ENCODE measurements at regions not wholly inside any gene's neighbourhood (a gene's known extent, or its start where the extent isn't known, plus 50 kb on each side); places are given as distances from the start of the nearest gene placed in this dataset.
"Not testable (repeated sequence)": the region's sequence is repeated elsewhere in the genome, so short reads cannot be mapped to it uniquely, and the experiment has no call there.

GRCh38 chr14:48250575-48250974 is 575.2 kb upstream of the MDGA2 start:
- DNase-seq: no peak

- no peak for DNase-seq
Measured at GRCh38 chr14:48247977-48248376, 572.6 kb upstream of the MDGA2 start.

- DNase-seq: no peak
Measured at GRCh38 chr14:48243900-48244299, 568.5 kb upstream of the MDGA2 start.

DNA sequence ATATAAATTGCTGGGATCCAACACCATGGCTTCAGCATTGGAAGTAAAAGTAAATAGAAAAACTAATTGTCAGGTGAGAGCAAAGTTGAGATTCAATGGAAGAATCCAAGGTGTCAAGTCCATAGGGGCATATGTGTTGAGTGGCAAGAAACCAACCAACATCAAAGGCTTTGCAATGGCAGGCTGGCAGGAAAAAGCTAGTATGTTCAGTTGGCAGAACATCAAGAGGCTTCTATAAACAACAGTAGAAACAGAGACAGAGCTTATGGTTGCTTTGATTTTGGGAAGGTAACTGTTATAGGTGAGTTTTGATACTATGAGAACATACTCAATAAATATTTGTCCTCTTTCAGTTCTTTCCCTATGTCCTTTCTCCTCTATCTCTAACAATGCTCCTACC is 553.7 kb upstream of the MDGA2 start:
- DNase-seq: no peak

- DNase-seq: no peak
Measured at GRCh38 chr14:48193893-48194292, 518.5 kb upstream of the MDGA2 start.

- DNase-seq: not testable (repeated sequence)
Measured at GRCh38 chr14:48149624-48150023, 474.2 kb upstream of the MDGA2 start.

DNA sequence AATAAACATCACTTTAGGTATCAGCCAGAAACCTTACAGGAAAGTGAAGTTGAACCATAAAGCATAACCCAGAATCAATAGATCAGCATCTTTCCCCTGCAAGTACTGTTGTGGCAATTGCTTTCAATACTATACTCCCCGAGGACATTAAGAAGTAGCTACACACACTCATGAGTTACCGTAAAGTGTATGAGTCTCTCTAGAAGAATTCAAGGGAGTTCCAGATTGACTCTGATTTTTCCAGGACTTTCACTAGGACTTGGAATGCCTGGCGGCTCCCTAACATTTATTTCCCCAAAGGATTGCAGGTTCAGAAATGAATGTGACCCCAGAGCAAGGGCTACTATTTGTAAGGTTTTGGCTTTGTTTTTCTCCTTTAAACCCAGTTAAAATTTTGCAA is 465.4 kb upstream of the MDGA2 start:
- no peak for DNase-seq

DNA sequence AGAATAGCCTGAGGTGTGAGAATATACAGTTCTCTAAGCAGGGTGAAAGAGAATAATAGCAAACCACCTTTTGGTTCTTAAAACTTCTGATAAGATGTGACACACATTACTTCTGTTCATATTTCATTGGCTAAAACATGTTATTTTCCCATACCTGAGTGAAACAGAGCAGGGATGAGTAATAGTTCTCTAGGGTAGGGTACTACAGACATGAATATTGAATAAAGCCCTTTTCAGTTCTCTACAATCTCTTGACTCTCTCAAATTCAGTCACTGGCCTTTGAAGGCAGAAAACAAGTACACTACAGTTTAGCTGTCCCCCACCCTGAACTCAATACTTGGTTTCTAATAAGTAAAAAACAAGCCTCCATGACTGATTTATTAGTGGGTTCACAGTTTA is 454.1 kb upstream of the MDGA2 start:
- no peak for DNase-seq

DNA sequence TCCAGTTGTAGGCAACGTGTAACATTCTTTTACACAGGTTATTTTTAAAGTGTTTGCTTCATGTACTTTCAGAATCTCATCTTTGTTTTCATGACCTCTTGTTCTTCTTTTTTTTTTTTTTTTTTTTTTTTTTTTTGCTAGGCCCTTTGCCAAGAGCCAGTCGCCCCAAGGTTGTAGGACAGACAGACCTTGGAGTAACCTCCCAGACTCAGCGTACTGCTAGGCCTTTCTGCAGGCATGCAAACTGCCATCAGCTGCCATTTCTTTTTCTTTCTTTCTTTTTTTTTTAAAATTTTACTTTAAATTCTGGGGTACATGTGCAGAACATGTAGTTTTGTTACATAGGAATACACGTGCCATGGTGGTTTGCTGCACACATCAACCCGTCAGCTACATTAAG is 452.3 kb upstream of the MDGA2 start:
- DNase-seq: no peak

- DNase-seq: no peak
Measured at GRCh38 chr14:48125654-48126053, 450.2 kb upstream of the MDGA2 start.

DNA sequence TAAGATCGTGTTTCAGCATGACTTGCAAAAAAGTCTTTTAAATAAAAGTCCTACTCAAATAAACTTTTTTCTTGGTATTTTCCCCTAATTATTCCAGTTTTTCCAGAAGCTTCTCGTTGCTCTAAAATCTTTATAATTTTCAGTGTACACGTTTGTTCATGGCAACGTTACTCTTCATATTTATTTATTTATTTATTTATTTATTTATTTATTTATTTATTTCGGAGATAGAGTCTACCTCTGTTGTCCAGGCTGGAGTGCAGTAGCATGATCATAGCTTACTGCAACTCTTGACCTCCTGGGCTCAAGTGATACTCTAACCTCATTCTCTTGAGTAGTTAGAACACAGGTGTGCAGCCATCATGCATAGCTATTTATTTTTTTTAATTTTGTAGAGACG is 438.3 kb upstream of the MDGA2 start:
- DNase-seq: no peak

DNA sequence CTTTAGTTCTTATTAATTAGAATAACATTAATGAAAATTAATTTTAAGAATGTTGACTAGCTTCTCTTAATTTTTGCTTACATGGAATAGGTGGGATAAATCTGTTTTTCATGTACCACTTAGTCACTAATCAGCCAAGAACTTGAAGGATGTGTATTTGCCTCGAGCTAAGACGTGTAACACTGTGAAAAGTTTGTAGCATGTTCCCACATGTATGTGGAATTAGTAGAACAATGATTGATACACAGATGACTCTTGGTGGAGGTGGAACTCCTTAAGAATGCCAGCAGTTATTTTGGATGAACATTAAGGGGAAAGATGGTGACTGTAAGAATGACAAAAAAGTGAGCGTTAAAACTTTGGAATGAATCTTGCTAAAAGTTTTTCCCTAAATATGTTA is 435.7 kb upstream of the MDGA2 start:
- DNase-seq: no peak

GRCh38 chr14:48107646-48108045 is 432.2 kb upstream of the MDGA2 start:
- DNase-seq: no peak

- no peak for DNase-seq
Measured at GRCh38 chr14:48096897-48097296, 421.5 kb upstream of the MDGA2 start.

DNA sequence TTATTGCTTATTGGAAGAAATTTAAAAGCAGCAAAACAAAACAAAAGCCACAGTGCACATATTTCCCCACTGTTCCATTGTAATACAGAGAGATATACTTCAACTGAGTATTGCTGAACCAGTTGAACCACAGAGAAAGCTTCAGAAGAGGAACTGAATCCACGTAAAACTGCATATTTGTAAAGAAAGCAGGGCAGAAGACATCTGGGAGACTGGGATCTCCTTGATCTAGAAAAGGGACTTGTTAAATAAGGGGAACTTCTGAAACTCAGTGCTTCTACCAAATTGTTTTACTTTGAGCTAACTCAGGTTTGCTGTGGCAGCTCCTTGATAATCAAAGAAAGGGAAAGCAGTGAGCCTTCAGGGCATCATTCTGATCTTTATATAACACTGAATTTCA is 411.1 kb upstream of the MDGA2 start:
- no peak for DNase-seq

DNA sequence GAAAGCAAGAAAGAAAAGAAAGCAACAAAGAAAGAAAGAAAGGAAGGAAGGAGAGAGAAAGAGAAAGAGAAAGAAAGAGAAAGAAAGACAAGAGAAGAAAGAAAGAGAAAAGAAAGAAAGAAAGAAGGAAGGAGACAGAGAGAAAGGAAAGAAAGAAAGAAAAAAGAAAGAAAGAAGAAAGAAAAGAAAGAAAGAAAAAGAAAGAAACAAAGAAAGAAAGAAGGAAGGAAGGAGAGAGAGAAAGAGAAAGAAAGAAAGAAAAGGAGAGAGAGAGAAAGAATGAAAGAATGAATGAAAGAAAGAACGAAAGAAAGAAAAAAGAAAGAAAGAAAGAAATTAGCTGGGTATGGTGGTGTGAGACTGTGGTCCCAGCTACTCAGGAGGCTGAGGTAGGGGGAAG is 400.1 kb upstream of the MDGA2 start:
- DNase-seq: no peak

- no peak for DNase-seq
Measured at GRCh38 chr14:48052973-48053372, 377.6 kb upstream of the MDGA2 start.

DNA sequence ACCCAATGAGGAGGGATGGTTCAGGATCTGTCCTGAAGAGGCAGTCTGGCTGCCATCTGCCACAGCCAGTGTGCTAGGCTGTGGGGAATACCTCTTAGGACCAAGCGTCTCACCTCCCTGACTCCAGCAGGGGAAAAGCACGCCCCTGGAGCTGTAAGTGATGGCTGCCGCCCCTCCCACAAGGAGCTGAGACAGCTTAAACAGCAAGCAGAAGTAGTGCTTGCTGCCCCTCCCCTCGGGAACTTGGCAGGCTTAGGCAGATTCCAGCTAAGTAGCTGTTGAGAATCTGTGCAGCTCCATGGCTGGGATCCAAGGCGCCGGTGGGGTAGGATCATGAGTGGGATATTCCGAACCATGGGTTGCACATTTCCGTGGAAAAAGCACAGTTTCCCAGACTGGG is 360.4 kb upstream of the MDGA2 start:
- no peak for DNase-seq

DNA sequence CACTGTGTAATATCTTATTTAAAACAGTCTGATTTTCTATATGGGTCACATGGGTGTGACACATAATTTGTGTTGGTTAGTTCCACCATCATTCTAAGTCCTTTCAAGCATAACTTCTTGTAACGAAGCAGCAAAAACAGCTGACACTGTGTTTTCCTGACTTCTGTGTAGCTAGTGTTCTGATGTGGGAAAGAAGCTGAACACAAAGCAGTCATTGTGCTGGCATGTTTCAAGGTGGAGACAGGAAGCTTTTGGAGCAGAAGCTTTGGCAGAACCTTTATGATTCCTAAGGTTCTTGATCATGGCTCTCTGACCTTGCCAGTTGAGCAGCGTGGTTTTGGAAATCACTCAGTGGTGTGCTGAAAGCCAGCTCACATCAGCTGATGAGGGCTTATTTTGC is 351.7 kb upstream of the MDGA2 start:
- DNase-seq: no peak

DNA sequence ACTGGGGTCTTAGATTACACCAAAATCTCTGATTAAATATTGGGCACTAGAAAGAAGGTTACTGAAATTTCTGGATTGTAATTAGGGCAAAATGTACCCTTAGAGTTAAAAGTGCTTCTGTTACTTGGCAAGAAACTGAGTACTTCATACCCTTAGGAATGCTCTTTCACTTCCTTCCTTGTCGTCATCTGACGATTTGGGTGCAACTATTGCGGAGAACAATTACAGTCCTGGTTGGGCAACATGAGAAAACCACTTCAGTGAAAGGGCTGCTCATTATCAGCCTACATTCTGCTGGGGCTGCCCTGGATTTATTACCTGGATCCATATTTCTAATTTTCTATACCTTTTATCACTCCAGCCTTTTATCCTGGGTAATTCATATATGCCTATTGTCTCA is 348.5 kb upstream of the MDGA2 start:
- DNase-seq: no peak

GRCh38 chr14:48011484-48011883 is 336.1 kb upstream of the MDGA2 start:
- DNase-seq: not testable (repeated sequence)

DNA sequence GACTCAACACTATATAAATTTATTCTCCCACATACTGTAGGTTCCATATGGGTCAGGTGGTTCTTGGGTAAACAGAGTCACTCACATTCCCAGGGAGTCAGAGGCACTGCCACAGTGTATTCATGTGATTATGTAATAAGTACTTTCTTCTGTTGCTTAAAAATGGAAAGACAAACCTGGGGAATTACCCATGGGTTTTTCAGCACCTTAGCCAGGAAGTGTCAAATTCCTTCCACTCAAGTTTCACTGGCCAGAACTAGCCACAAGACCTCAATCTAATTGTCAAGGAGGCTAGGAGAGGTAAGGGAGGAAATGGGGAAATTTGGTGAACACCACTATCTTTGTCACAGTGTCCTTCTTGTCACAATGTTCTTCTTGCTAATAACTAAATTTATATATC is 333.2 kb upstream of the MDGA2 start:
- DNase-seq: no peak

- DNase-seq: no peak
Measured at GRCh38 chr14:48005986-48006385, 330.6 kb upstream of the MDGA2 start.

DNA sequence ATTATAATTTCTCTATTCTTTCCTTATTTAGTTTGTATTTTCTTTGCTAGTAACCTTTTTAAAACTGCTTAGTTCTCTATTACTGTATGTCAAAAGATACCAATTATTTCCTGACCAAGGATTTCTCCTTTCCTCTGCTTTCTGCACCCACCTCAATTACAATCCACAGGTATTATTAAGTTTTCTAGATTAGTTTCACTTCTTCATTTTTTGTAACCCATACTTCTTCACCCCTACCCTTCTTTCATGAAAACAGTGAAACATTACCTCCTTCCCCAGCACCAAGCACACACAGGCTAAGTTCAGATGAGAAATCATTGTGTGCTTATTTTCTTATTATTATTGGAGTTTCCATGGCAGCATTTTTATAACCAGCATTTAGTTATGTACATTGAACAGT is 318.5 kb upstream of the MDGA2 start:
- no peak for DNase-seq

GRCh38 chr14:47988175-47988574 is 312.8 kb upstream of the MDGA2 start:
- DNase-seq: no peak

DNA sequence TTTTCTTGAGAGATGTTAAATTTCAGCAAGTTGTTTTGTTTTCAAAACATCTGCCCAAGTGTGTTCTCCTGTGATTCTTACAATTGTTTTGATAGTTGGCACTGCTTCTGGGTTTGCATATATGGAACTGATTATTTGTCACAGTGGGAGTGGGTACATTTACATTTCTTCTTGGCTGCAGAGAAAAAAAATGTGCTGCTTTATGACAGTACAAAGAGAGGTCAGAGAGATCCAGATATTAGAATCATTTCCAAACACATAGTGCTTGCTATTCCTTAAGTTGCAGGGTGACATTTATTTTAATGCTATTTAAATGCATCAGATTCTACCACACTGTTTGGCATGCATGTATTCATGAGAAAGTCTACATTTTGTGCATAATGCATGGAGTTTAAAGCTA is 303.5 kb upstream of the MDGA2 start:
- DNase-seq: no peak

Measured in fibroblast of skin of back (primary cell).